K562 (cell line): ENCODE measurements at regions not wholly inside any gene's neighbourhood (a gene's known extent, or its start where the extent isn't known, plus 50 kb on each side); places are given as distances from the start of the nearest gene placed in this dataset.

ENCODE experiments used
- ATAC-seq: fragments of 200-7000 bp; cut with Tn5 transposase; 3 replicates; pipeline ENCODE4 v1.9.1; 2020; ENCODE audit warnings: moderate library complexity
- BruUV-seq: library from RNA; stranded (reverse); fragments of 400-500 nt; replicated peaks from 2 replicates; lab custom pipeline; 2021; lab: Mats Ljungman, UMichigan
- CTCF ChIA-PET: fragments of 300-600 bp; formaldehyde crosslinking; extraction: SDS; loops from one replicate; lab custom pipeline; 2021; ENCODE audit warnings: low intra/inter-chr PET ratio; lab: Yijun Ruan, JAX
- POLR2A ChIA-PET: fragments of 300-600, 350-650 bp; sonication (Branson Sonifier 250); formaldehyde crosslinking; extraction: SDS; loops from one replicate; lab custom pipeline; 2021; ENCODE audit warnings: antibody characterized with exemption, inconsistent platforms; lab: Yijun Ruan, JAX
- DNase-seq, 4 experiments: peaks; one replicate each; pipeline versions ENCODE4 v3.0.0 to v3.0.0-alpha.2; 2011 to 2018; ENCODE audit warnings: low spot score in 3 of 4, mixed read lengths in 3 of 4; ENCODE audit errors: extremely low read depth in 1 of 4
- FAIRE-seq: peaks from 2 replicates; lab custom pipeline; 2011; peaks lifted over from hg19 to GRCh38; lab: Jason Lieb, UNC
- H2AFZ ChIP-seq: 2 replicates; pipeline ENCODE4 v1.6.0; 2011; ENCODE audit warnings: low read depth, low read length, control low read depth, inconsistent platforms
- H3K27ac ChIP-seq: fragments of 200-600 bp; 3 replicates; pipeline ENCODE4 v1.8.0; 2011; ENCODE audit warnings: low read depth, mild to moderate bottlenecking, control low read depth, inconsistent platforms, low read length, moderate library complexity, mixed read lengths; ENCODE audit errors: extremely low read depth
- H3K27me3 ChIP-seq, 2 experiments: fragments of 300-600 bp in 1 of 2; 2 replicates in 1 of 2; 3 replicates in 1 of 2; pipeline versions ENCODE4 v1.6.0 to v1.8.0; 2011; ENCODE audit warnings: inconsistent platforms in 2 of 2, low read length in 2 of 2, mild to moderate bottlenecking in 1 of 2, mixed read lengths in 1 of 2, moderate library complexity in 1 of 2; ENCODE audit not compliant: control insufficient read depth in 2 of 2, insufficient read depth in 2 of 2
- H3K36me3 ChIP-seq: fragments of 300-600 bp; 3 replicates; pipeline ENCODE4 v1.8.0; 2011; ENCODE audit warnings: mild to moderate bottlenecking, low read length, inconsistent platforms; ENCODE audit not compliant: control insufficient read depth, insufficient read depth
- H3K4me1 ChIP-seq, 2 experiments: fragments of 200-600 bp in 1 of 2; replicated peaks in 1 of 2; 2 replicates in 1 of 2; 3 replicates in 1 of 2; pipeline versions ENCODE4 v1.5.1 to v1.8.0; 2011; ENCODE audit warnings: inconsistent platforms in 2 of 2, low read length in 2 of 2, mild to moderate bottlenecking in 1 of 2, mixed read lengths in 1 of 2, moderate library complexity in 1 of 2; ENCODE audit not compliant: control insufficient read depth in 2 of 2, insufficient read depth in 2 of 2
- H3K4me2 ChIP-seq: 2 replicates; pipeline ENCODE4 v1.6.1; 2011; ENCODE audit warnings: low read length, control low read depth, inconsistent platforms, mixed read lengths; ENCODE audit not compliant: insufficient read depth
- H3K4me3 ChIP-seq: fragments of 200-600 bp; sonication (generic), shearing (Covaris generic); 2 replicates; pipeline ENCODE4 v1.5.1; 2016; ENCODE audit warnings: control low read depth, inconsistent platforms
- H3K79me2 ChIP-seq: fragments of 200-600 bp; 3 replicates; pipeline ENCODE4 v1.8.0; 2011; ENCODE audit warnings: low read length, inconsistent platforms; ENCODE audit not compliant: control insufficient read depth, insufficient read depth
- H3K9ac ChIP-seq, 2 experiments: 2 replicates each; pipeline versions ENCODE4 v1.6.0 to v1.6.1; 2011; ENCODE audit warnings: low read depth in 2 of 2, low read length in 2 of 2, control low read depth in 1 of 2, inconsistent platforms in 1 of 2, mild to moderate bottlenecking in 1 of 2, mixed read lengths in 1 of 2; ENCODE audit not compliant: insufficient read depth in 1 of 2
- H3K9me1 ChIP-seq: one replicate; pipeline ENCODE4 v1.6.0; 2011; ENCODE audit warnings: inconsistent platforms, mild to moderate bottlenecking, low read length, moderate library complexity; ENCODE audit not compliant: control insufficient read depth, insufficient read depth
- H3K9me3 ChIP-seq: replicated peaks from 2 replicates; pipeline ENCODE4 v1.5.1; 2011; ENCODE audit warnings: low read depth, low read length, inconsistent platforms; ENCODE audit not compliant: control insufficient read depth, insufficient read depth
- H4K20me1 ChIP-seq: replicated peaks from 2 replicates; pipeline ENCODE4 v1.6.1; 2011; ENCODE audit warnings: low read length, inconsistent platforms, mixed read lengths; ENCODE audit not compliant: control insufficient read depth, insufficient read depth
- GABPB1 ChIP-seq: sonication (generic); formaldehyde crosslinking; IDR thresholded peaks from 2 replicates; pipeline ENCODE4 v1.8.0; 2022; ENCODE audit warnings: mild to moderate bottlenecking, missing genetic modification reagents
- ZNF197 ChIP-seq: fragments of 200-800 bp; sonication (Bioruptor generic); IDR thresholded peaks from 2 replicates; pipeline ENCODE4 v1.6.1; 2016; ENCODE audit warnings: low read depth, missing genetic modification characterization, missing compliant biosample characterization
- WGBS: fragments of 100-300 bp; shearing (Covaris generic); methylation state at CpG from one replicate; pipeline ENCODE4 v1.1.6; 2016; ENCODE audit warnings: low coverage, mixed read lengths; ENCODE audit not compliant: insufficient coverage; ENCODE audit errors: missing lambda C conversion rate; 5-methylcytosine and 5-hydroxymethylcytosine counted together
- in situ Hi-C: fragments of 300-500 bp; cut with MboI; formaldehyde crosslinking; loops from 4 replicates; pipeline ENCODE4 v1.15.0; 2018; ENCODE audit warnings: inconsistent platforms, mixed read lengths
- intact Hi-C: fragments of 100-400 bp; cut with micrococcal nuclease; formaldehyde crosslinking; loops from 2 replicates; pipeline ENCODE4 v1.14.2; 2022
- TF ChIP-seq, protein P1 (sequence below): fragments of 200-600 bp; sonication (generic); IDR thresholded peaks from one replicate; pipeline ENCODE4 v1.6.1; 2012; ENCODE audit warnings: mild to moderate bottlenecking, low read depth, low read length, inconsistent platforms

- ATAC-seq: no peak
- Histone ChIP-seq H4K20me1 (no peaks in the 10 kb centered on the region), H2AFZ (no peak overlapping the region), H3K9me3 (no peaks in the 10 kb centered on the region), H3K4me1 (no peaks in the 10 kb centered on the region), H3K4me3 (no peak overlapping the region), H3K27me3 (no peaks in the 10 kb centered on the region), H3K79me2 (no peaks in the 10 kb centered on the region), H3K36me3 (no peaks in the 10 kb centered on the region), H3K9ac (no peak overlapping the region)
- intact Hi-C loops: no loop called here
- WGBS: under 1% methylated on average over 5 of the region's 5 CpGs
- POLR2A ChIA-PET: no interaction called here
- FAIRE-seq: no peak
- in situ Hi-C loops: no loop called here
- TF ChIP-seq GABPB1 (CRISPR knock-in tag) (no peak), ZNF197 (CRISPR knock-in tag) (no peak)
- TF ChIP-seq, protein P1, sequence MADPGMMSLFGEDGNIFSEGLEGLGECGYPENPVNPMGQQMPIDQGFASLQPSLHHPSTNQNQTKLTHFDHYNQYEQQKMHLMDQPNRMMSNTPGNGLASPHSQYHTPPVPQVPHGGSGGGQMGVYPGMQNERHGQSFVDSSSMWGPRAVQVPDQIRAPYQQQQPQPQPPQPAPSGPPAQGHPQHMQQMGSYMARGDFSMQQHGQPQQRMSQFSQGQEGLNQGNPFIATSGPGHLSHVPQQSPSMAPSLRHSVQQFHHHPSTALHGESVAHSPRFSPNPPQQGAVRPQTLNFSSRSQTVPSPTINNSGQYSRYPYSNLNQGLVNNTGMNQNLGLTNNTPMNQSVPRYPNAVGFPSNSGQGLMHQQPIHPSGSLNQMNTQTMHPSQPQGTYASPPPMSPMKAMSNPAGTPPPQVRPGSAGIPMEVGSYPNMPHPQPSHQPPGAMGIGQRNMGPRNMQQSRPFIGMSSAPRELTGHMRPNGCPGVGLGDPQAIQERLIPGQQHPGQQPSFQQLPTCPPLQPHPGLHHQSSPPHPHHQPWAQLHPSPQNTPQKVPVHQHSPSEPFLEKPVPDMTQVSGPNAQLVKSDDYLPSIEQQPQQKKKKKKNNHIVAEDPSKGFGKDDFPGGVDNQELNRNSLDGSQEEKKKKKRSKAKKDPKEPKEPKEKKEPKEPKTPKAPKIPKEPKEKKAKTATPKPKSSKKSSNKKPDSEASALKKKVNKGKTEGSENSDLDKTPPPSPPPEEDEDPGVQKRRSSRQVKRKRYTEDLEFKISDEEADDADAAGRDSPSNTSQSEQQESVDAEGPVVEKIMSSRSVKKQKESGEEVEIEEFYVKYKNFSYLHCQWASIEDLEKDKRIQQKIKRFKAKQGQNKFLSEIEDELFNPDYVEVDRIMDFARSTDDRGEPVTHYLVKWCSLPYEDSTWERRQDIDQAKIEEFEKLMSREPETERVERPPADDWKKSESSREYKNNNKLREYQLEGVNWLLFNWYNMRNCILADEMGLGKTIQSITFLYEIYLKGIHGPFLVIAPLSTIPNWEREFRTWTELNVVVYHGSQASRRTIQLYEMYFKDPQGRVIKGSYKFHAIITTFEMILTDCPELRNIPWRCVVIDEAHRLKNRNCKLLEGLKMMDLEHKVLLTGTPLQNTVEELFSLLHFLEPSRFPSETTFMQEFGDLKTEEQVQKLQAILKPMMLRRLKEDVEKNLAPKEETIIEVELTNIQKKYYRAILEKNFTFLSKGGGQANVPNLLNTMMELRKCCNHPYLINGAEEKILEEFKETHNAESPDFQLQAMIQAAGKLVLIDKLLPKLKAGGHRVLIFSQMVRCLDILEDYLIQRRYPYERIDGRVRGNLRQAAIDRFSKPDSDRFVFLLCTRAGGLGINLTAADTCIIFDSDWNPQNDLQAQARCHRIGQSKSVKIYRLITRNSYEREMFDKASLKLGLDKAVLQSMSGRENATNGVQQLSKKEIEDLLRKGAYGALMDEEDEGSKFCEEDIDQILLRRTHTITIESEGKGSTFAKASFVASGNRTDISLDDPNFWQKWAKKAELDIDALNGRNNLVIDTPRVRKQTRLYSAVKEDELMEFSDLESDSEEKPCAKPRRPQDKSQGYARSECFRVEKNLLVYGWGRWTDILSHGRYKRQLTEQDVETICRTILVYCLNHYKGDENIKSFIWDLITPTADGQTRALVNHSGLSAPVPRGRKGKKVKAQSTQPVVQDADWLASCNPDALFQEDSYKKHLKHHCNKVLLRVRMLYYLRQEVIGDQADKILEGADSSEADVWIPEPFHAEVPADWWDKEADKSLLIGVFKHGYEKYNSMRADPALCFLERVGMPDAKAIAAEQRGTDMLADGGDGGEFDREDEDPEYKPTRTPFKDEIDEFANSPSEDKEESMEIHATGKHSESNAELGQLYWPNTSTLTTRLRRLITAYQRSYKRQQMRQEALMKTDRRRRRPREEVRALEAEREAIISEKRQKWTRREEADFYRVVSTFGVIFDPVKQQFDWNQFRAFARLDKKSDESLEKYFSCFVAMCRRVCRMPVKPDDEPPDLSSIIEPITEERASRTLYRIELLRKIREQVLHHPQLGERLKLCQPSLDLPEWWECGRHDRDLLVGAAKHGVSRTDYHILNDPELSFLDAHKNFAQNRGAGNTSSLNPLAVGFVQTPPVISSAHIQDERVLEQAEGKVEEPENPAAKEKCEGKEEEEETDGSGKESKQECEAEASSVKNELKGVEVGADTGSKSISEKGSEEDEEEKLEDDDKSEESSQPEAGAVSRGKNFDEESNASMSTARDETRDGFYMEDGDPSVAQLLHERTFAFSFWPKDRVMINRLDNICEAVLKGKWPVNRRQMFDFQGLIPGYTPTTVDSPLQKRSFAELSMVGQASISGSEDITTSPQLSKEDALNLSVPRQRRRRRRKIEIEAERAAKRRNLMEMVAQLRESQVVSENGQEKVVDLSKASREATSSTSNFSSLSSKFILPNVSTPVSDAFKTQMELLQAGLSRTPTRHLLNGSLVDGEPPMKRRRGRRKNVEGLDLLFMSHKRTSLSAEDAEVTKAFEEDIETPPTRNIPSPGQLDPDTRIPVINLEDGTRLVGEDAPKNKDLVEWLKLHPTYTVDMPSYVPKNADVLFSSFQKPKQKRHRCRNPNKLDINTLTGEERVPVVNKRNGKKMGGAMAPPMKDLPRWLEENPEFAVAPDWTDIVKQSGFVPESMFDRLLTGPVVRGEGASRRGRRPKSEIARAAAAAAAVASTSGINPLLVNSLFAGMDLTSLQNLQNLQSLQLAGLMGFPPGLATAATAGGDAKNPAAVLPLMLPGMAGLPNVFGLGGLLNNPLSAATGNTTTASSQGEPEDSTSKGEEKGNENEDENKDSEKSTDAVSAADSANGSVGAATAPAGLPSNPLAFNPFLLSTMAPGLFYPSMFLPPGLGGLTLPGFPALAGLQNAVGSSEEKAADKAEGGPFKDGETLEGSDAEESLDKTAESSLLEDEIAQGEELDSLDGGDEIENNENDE: no peak
- TF ChIP-seq, all 486 proteins: peak for 0
- Histone ChIP-seq H3K27ac (no peak overlapping the region), H3K4me2 (no peak overlapping the region), H3K9me1 (no peaks in the 10 kb centered on the region)
- CTCF ChIA-PET: no interaction called here
- no peak for DNase-seq
- no TSS peak for BruUV-seq
Measured at GRCh38 chr5:117691081-117691870, 1116.7 kb upstream of the SEMA6A start.
